Hepatocyte (in vitro differentiated cells): ENCODE measurements at regions not wholly inside any gene's neighbourhood (a gene's known extent, or its start where the extent isn't known, plus 50 kb on each side); places are given as distances from the start of the nearest gene placed in this dataset.
A peak's percentile ranks its signal among the peaks of the same experiment; 100 is the strongest.

Source experiments
- DNase-seq: peaks from one replicate; pipeline ENCODE4 v3.0.0-alpha.2; 2016; ENCODE audit warnings: low spot score
- H2AFZ ChIP-seq: fragments of 200-600 bp; sonication (generic); 2 replicates; pipeline ENCODE4 v1.6.0; 2016; ENCODE audit warnings: antibody characterized with exemption, mild to moderate bottlenecking
- H3K27ac ChIP-seq: fragments of 200-600 bp; sonication (generic); 2 replicates; pipeline ENCODE4 v1.5.1; 2016; ENCODE audit warnings: mild to moderate bottlenecking
- H3K27me3 ChIP-seq: fragments of 200-600 bp; sonication (generic); 2 replicates; pipeline ENCODE4 v1.6.1; 2016
- H3K36me3 ChIP-seq: fragments of 200-600 bp; sonication (generic); replicated peaks from 2 replicates; pipeline ENCODE4 v1.5.1; 2016; ENCODE audit warnings: low read depth; ENCODE audit not compliant: insufficient read depth
- H3K4me1 ChIP-seq: fragments of 200-600 bp; sonication (generic); 2 replicates; pipeline ENCODE4 v1.5.1; 2016; ENCODE audit warnings: mild to moderate bottlenecking, moderate library complexity; ENCODE audit not compliant: insufficient read depth
- H3K4me2 ChIP-seq: fragments of 200-600 bp; sonication (generic); 2 replicates; pipeline ENCODE4 v1.6.0; 2016
- H3K4me3 ChIP-seq: fragments of 200-600 bp; sonication (generic); 2 replicates; pipeline ENCODE4 v1.5.1; 2016; ENCODE audit warnings: mild to moderate bottlenecking
- H3K79me2 ChIP-seq: fragments of 200-600 bp; sonication (generic); 2 replicates; pipeline ENCODE4 v1.6.0; 2017; ENCODE audit warnings: mild to moderate bottlenecking
- H3K9me2 ChIP-seq: fragments of 200-600 bp; sonication (generic); replicated peaks from 2 replicates; pipeline ENCODE4 v1.6.0; 2017; ENCODE audit warnings: mild to moderate bottlenecking; ENCODE audit not compliant: insufficient read depth
- H3K9me3 ChIP-seq: fragments of 200-600 bp; sonication (generic); 2 replicates; pipeline ENCODE4 v1.5.1; 2016; ENCODE audit warnings: low read depth, mild to moderate bottlenecking
- H4K20me1 ChIP-seq: fragments of 200-600 bp; sonication (generic); 2 replicates; pipeline ENCODE4 v1.6.0; 2016; ENCODE audit warnings: mild to moderate bottlenecking; ENCODE audit not compliant: insufficient read depth, poor library complexity, severe bottlenecking
- CTCF ChIP-seq: fragments of 200-600 bp; sonication (generic); IDR thresholded peaks from 2 replicates; pipeline ENCODE4 v1.5.1; 2016; ENCODE audit warnings: antibody characterized with exemption, mild to moderate bottlenecking; ENCODE audit not compliant: poor library complexity
- EZH2 ChIP-seq: fragments of 200-600 bp; sonication (generic); IDR thresholded peaks from 2 replicates; pipeline ENCODE4 v1.6.1; 2016; ENCODE audit warnings: antibody characterized with exemption, mild to moderate bottlenecking, borderline replicate concordance
- EZH2phosphoT487 ChIP-seq: fragments of 200-600 bp; sonication (generic); IDR thresholded peaks from one replicate; pipeline ENCODE4 v1.6.1; 2018; ENCODE audit warnings: antibody characterized with exemption, mild to moderate bottlenecking, low read depth, moderate library complexity; ENCODE audit not compliant: unreplicated experiment, severe bottlenecking
- whole genome bisulfite sequencing: methylation state at CpG from one replicate; pipeline ENCODE4 v1.1.6; 2016; ENCODE audit warnings: low lambda C conversion rate; ENCODE audit errors: missing lambda C conversion rate; 5-methylcytosine and 5-hydroxymethylcytosine counted together

GRCh38 chr1:171434717-171435346 is 50.5 kb upstream of the PRRC2C start:
- H3K9me2 ChIP-seq: no peaks in the 10 kb centered on the region
- peak overlapping the region; percentile 53 for H3K27ac ChIP-seq
- H3K79me2 ChIP-seq: no peaks in the 10 kb centered on the region
- no peak for TF ChIP-seq CTCF
- TF ChIP-seq EZH2phosphoT487: no peak
- no peak for TF ChIP-seq EZH2
- H3K4me2 ChIP-seq: no peak overlapping the region
- H2AFZ ChIP-seq: no peak overlapping the region
- DNase-seq: peak; percentile 27
- no peaks in the 10 kb centered on the region for H3K27me3 ChIP-seq
- 80% methylated on average over 9 of the region's 9 CpGs for WGBS
- H3K9me3 ChIP-seq: no peaks in the 10 kb centered on the region
- no peak overlapping the region for H3K4me3 ChIP-seq
- H3K4me1 ChIP-seq: no peaks in the 10 kb centered on the region
- no peaks in the 10 kb centered on the region for H3K36me3 ChIP-seq
- no peaks in the 10 kb centered on the region for H4K20me1 ChIP-seq
